NT2/D1 (cell line): ENCODE measurements at regions not wholly inside any gene's neighbourhood (a gene's known extent, or its start where the extent isn't known, plus 50 kb on each side); places are given as distances from the start of the nearest gene placed in this dataset.

ENCODE experiments used
- DNase-seq: peaks from one replicate; pipeline ENCODE4 v3.0.0-alpha.2; 2011; ENCODE audit warnings: low read depth, low spot score
- H3K27me3 ChIP-seq: 2 replicates; pipeline ENCODE4 v1.6.0; 2011; ENCODE audit warnings: mild to moderate bottlenecking; ENCODE audit not compliant: insufficient read length, insufficient read depth
- H3K36me3 ChIP-seq: 2 replicates; pipeline ENCODE4 v1.6.1; 2011; ENCODE audit warnings: mild to moderate bottlenecking, low read length, mixed read lengths; ENCODE audit not compliant: insufficient read depth, insufficient read length
- H3K4me1 ChIP-seq: 2 replicates; pipeline ENCODE4 v1.5.1; 2011; ENCODE audit not compliant: insufficient read depth, insufficient read length
- H3K4me3 ChIP-seq: 2 replicates; pipeline ENCODE4 v1.5.1; 2011; ENCODE audit warnings: low read depth; ENCODE audit not compliant: insufficient read length
- H3K9ac ChIP-seq: 2 replicates; pipeline ENCODE4 v1.6.0; 2011; ENCODE audit warnings: low read depth; ENCODE audit not compliant: insufficient read length
- H3K9me3 ChIP-seq: 2 replicates; pipeline ENCODE4 v1.5.1; 2011; ENCODE audit warnings: mild to moderate bottlenecking, low read length; ENCODE audit not compliant: insufficient read depth
- SUZ12 ChIP-seq: IDR thresholded peaks from 2 replicates; pipeline ENCODE4 v1.6.1; 2011; ENCODE audit not compliant: insufficient read length, insufficient read depth; ENCODE audit errors: extremely low read depth
- YY1 ChIP-seq: IDR thresholded peaks from 2 replicates; pipeline ENCODE4 v1.6.1; 2011; ENCODE audit not compliant: insufficient read length, insufficient read depth
- ZNF274 ChIP-seq: IDR thresholded peaks from 2 replicates; pipeline ENCODE4 v1.6.1; 2011; ENCODE audit warnings: mild to moderate bottlenecking, low read depth, low read length

GRCh38 chr6:146874278-146875018, 275.7 kb downstream of the ADGB start:
- H3K36me3 ChIP-seq, result no peaks in the 10 kb centered on the region
- TF ChIP-seq YY1 (no peak), SUZ12 (no peak), ZNF274 (no peak)
- no peaks in the 10 kb centered on the region for H3K27me3 ChIP-seq
- H3K4me3 ChIP-seq, result no peak overlapping the region
- DNase-seq, result no peak
- no peaks in the 10 kb centered on the region for H3K4me1 ChIP-seq
- H3K9ac ChIP-seq, result no peak overlapping the region
- H3K9me3 ChIP-seq, result no peaks in the 10 kb centered on the region

GRCh38 chr6:146875927-146876270, 277.1 kb downstream of the ADGB start:
- Histone ChIP-seq H3K27me3 (no peaks in the 10 kb centered on the region), H3K4me1 (no peaks in the 10 kb centered on the region), H3K4me3 (no peak overlapping the region), H3K9ac (no peak overlapping the region), H3K36me3 (no peaks in the 10 kb centered on the region), H3K9me3 (no peaks in the 10 kb centered on the region)
- TF ChIP-seq ZNF274, result no peak
- no peak for TF ChIP-seq SUZ12
- TF ChIP-seq YY1, result no peak
- no peak for DNase-seq

- H3K4me3 ChIP-seq, result no peak overlapping the region
- TF ChIP-seq SUZ12 (no peak), YY1 (no peak), ZNF274 (no peak)
- no peaks in the 10 kb centered on the region for H3K4me1 ChIP-seq
- H3K36me3 ChIP-seq, result no peaks in the 10 kb centered on the region
- H3K9me3 ChIP-seq, result no peaks in the 10 kb centered on the region
- no peak overlapping the region for H3K9ac ChIP-seq
- H3K27me3 ChIP-seq, result no peaks in the 10 kb centered on the region
- no peak for DNase-seq
Observed at GRCh38 chr6:146876271-146877151, 277.7 kb downstream of the ADGB start.

GRCh38 chr6:146878168-146878951, 279.6 kb downstream of the ADGB start:
- DNase-seq, result no peak
- H3K36me3 ChIP-seq, result no peaks in the 10 kb centered on the region
- TF ChIP-seq YY1 (no peak), SUZ12 (no peak), ZNF274 (no peak)

GRCh38 chr6:146878952-146879340, 280.2 kb downstream of the ADGB start:
- TF ChIP-seq YY1, result no peak
- no peak for TF ChIP-seq SUZ12
- TF ChIP-seq ZNF274, result no peak
- H3K4me1 ChIP-seq, result no peaks in the 10 kb centered on the region
- no peak for DNase-seq
- no peaks in the 10 kb centered on the region for H3K27me3 ChIP-seq
- no peak overlapping the region for H3K9ac ChIP-seq
- no peak overlapping the region for H3K4me3 ChIP-seq
- no peaks in the 10 kb centered on the region for H3K36me3 ChIP-seq
- no peaks in the 10 kb centered on the region for H3K9me3 ChIP-seq

More at GRCh38 chr6:146878168-146878951, 279.6 kb downstream of the ADGB start:
- Histone ChIP-seq H3K9ac (no peak overlapping the region), H3K4me1 (no peaks in the 10 kb centered on the region), H3K27me3 (no peaks in the 10 kb centered on the region), H3K4me3 (no peak overlapping the region), H3K9me3 (no peaks in the 10 kb centered on the region)

- no peak for DNase-seq
- Histone ChIP-seq H3K4me3 (no peak overlapping the region), H3K4me1 (no peaks in the 10 kb centered on the region), H3K9ac (no peak overlapping the region), H3K9me3 (no peaks in the 10 kb centered on the region), H3K36me3 (no peaks in the 10 kb centered on the region), H3K27me3 (no peaks in the 10 kb centered on the region)
- no peak for TF ChIP-seq ZNF274
- TF ChIP-seq YY1, result no peak
- no peak for TF ChIP-seq SUZ12
Observed at GRCh38 chr6:146879406-146880117, 280.8 kb downstream of the ADGB start.
